ENCODE measurements at regions not wholly inside any gene's neighbourhood (a gene's known extent, or its start where the extent isn't known, plus 50 kb on each side); places are given as distances from the start of the nearest gene placed in this dataset.
"Not testable (repeated sequence)": the region's sequence is repeated elsewhere in the genome, so short reads cannot be mapped to it uniquely, and the experiment has no call there.

GRCh38 chr3:81812098-81812497, 50.7 kb upstream of the GBE1 start:
- not testable (repeated sequence) for DNase-seq

All from activated CD4-positive, CD25-positive, alpha-beta regulatory T cell (primary cell).